ENCODE measurements at regions not wholly inside any gene's neighbourhood (a gene's known extent, or its start where the extent isn't known, plus 50 kb on each side); places are given as distances from the start of the nearest gene placed in this dataset.

- no peaks in the 10 kb centered on the region for H3K79me2 ChIP-seq (replicated peaks; ENCODE audit: insufficient read depth)
- H4K20me1 ChIP-seq (replicated peaks; ENCODE audit: insufficient read depth), result no peaks in the 10 kb centered on the region
- H3K4me1 Mint-ChIP-seq, result peaks cover 30% of the 10 kb centered on the region
- H3K4me1 ChIP-seq (ENCODE audit: insufficient read depth), result peaks cover 28% of the 10 kb centered on the region
- no peak for ATAC-seq
- no peak for DNase-seq (ENCODE audit: low spot score)
- no peak overlapping the region for H3K27ac Mint-ChIP-seq
- TF ChIP-seq NANOG (IDR thresholded peaks at IDR 0.05; ENCODE audit: borderline replicate concordance) (no peak), EZH2phosphoT487 (IDR thresholded peaks at IDR 0.05; ENCODE audit: unreplicated experiment) (no peak), ZNF114 (CRISPR knock-in tag; IDR thresholded peaks at IDR 0.05) (no peak), EZH2 (IDR thresholded peaks at IDR 0.05; ENCODE audit: low read depth, unreplicated experiment) (no peak), JUNB (IDR thresholded peaks at IDR 0.05; ENCODE audit: unreplicated experiment) (no peak)
- TF ChIP-seq, protein P1, sequence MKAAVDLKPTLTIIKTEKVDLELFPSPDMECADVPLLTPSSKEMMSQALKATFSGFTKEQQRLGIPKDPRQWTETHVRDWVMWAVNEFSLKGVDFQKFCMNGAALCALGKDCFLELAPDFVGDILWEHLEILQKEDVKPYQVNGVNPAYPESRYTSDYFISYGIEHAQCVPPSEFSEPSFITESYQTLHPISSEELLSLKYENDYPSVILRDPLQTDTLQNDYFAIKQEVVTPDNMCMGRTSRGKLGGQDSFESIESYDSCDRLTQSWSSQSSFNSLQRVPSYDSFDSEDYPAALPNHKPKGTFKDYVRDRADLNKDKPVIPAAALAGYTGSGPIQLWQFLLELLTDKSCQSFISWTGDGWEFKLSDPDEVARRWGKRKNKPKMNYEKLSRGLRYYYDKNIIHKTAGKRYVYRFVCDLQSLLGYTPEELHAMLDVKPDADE (IDR thresholded peaks at IDR 0.05), result no peak
- H3K36me3 Mint-ChIP-seq (ENCODE audit: low read depth), result no peaks in the 10 kb centered on the region
- no peaks in the 10 kb centered on the region for H3K27me3 Mint-ChIP-seq (ENCODE audit: insufficient read depth, low read depth, poor library complexity)
- no peak overlapping the region for H3K4me3 Mint-ChIP-seq
- no peaks in the 10 kb centered on the region for H3K9me2 ChIP-seq (ENCODE audit: insufficient read depth)
- no peak overlapping the region for H3K4me3 ChIP-seq
- H3K36me3 ChIP-seq (ENCODE audit: insufficient read depth), result no peaks in the 10 kb centered on the region
- H3K27ac ChIP-seq (ENCODE audit: low read depth), result no peak overlapping the region
- no peak overlapping the region for H2AFZ ChIP-seq
- no peaks in the 10 kb centered on the region for H3K27me3 ChIP-seq (ENCODE audit: insufficient read depth)
- H3K9me3 Mint-ChIP-seq, result no peaks in the 10 kb centered on the region
- H3F3A ChIP-seq (replicated peaks; ENCODE audit: low read depth), result no peaks in the 10 kb centered on the region
- H3K4me2 ChIP-seq, result no peak overlapping the region
Observed at GRCh38 chr3:181614878-181615277, 96.8 kb upstream of the SOX2 start.

DNA sequence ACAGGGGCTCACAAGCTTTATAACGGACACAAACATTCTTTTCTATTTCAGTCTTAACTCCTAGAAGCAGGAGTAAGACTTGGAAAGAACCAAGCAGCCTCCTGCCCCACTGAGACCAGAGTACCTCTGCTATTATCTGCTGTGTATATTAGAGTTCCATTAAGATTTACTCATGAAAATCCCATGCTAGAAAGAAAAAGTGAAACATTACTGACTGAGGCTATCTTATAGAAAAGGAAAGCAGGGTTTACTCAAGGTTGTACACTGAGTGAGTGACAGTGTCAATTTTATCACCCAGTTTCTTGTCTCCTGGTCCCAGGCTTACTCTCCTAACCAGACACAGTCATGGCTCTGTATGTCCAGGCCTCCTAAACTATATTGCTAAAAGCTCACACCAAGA, 97.9 kb upstream of the SOX2 start:
- H3K4me3 ChIP-seq, result no peak overlapping the region
- no peaks in the 10 kb centered on the region for H3K79me2 ChIP-seq (replicated peaks; ENCODE audit: insufficient read depth)
- H3K4me1 ChIP-seq (ENCODE audit: insufficient read depth), result peaks cover 34% of the 10 kb centered on the region
- TF ChIP-seq ZNF331 (CRISPR knock-in tag; IDR thresholded peaks at IDR 0.05; ENCODE audit: low read depth) (no peak), EZH2phosphoT487 (IDR thresholded peaks at IDR 0.05; ENCODE audit: unreplicated experiment) (no peak), REST (IDR thresholded peaks at IDR 0.05; ENCODE audit: unreplicated experiment) (no peak), JUNB (IDR thresholded peaks at IDR 0.05; ENCODE audit: unreplicated experiment) (no peak)
- TF ChIP-seq, protein P2, sequence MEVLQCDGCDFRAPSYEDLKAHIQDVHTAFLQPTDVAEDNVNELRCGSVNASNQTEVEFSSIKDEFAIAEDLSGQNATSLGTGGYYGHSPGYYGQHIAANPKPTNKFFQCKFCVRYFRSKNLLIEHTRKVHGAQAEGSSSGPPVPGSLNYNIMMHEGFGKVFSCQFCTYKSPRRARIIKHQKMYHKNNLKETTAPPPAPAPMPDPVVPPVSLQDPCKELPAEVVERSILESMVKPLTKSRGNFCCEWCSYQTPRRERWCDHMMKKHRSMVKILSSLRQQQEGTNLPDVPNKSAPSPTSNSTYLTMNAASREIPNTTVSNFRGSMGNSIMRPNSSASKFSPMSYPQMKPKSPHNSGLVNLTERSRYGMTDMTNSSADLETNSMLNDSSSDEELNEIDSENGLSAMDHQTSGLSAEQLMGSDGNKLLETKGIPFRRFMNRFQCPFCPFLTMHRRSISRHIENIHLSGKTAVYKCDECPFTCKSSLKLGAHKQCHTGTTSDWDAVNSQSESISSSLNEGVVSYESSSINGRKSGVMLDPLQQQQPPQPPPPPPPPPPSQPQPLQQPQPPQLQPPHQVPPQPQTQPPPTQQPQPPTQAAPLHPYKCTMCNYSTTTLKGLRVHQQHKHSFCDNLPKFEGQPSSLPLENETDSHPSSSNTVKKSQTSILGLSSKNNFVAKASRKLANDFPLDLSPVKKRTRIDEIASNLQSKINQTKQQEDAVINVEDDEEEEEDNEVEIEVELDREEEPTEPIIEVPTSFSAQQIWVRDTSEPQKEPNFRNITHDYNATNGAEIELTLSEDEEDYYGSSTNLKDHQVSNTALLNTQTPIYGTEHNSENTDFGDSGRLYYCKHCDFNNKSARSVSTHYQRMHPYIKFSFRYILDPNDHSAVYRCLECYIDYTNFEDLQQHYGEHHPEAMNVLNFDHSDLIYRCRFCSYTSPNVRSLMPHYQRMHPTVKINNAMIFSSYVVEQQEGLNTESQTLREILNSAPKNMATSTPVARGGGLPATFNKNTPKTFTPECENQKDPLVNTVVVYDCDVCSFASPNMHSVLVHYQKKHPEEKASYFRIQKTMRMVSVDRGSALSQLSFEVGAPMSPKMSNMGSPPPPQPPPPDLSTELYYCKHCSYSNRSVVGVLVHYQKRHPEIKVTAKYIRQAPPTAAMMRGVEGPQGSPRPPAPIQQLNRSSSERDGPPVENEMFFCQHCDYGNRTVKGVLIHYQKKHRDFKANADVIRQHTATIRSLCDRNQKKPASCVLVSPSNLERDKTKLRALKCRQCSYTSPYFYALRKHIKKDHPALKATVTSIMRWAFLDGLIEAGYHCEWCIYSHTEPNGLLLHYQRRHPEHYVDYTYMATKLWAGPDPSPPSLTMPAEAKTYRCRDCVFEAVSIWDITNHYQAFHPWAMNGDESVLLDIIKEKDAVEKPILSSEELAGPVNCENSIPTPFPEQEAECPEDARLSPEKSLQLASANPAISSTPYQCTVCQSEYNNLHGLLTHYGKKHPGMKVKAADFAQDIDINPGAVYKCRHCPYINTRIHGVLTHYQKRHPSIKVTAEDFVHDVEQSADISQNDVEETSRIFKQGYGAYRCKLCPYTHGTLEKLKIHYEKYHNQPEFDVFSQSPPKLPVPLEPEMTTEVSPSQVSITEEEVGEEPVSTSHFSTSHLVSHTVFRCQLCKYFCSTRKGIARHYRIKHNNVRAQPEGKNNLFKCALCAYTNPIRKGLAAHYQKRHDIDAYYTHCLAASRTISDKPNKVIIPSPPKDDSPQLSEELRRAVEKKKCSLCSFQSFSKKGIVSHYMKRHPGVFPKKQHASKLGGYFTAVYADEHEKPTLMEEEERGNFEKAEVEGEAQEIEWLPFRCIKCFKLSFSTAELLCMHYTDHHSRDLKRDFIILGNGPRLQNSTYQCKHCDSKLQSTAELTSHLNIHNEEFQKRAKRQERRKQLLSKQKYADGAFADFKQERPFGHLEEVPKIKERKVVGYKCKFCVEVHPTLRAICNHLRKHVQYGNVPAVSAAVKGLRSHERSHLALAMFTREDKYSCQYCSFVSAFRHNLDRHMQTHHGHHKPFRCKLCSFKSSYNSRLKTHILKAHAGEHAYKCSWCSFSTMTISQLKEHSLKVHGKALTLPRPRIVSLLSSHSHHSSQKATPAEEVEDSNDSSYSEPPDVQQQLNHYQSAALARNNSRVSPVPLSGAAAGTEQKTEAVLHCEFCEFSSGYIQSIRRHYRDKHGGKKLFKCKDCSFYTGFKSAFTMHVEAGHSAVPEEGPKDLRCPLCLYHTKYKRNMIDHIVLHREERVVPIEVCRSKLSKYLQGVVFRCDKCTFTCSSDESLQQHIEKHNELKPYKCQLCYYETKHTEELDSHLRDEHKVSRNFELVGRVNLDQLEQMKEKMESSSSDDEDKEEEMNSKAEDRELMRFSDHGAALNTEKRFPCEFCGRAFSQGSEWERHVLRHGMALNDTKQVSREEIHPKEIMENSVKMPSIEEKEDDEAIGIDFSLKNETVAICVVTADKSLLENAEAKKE (CRISPR knock-in tag; IDR thresholded peaks at IDR 0.05), result no peak
- TF ChIP-seq, protein P3, sequence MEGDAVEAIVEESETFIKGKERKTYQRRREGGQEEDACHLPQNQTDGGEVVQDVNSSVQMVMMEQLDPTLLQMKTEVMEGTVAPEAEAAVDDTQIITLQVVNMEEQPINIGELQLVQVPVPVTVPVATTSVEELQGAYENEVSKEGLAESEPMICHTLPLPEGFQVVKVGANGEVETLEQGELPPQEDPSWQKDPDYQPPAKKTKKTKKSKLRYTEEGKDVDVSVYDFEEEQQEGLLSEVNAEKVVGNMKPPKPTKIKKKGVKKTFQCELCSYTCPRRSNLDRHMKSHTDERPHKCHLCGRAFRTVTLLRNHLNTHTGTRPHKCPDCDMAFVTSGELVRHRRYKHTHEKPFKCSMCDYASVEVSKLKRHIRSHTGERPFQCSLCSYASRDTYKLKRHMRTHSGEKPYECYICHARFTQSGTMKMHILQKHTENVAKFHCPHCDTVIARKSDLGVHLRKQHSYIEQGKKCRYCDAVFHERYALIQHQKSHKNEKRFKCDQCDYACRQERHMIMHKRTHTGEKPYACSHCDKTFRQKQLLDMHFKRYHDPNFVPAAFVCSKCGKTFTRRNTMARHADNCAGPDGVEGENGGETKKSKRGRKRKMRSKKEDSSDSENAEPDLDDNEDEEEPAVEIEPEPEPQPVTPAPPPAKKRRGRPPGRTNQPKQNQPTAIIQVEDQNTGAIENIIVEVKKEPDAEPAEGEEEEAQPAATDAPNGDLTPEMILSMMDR (conservative IDR thresholded peaks at IDR 0.05; ENCODE audit: low read depth in 2 of 2), result no peak

More for the DNA sequence above, 97.9 kb upstream of the SOX2 start:
- Histone ChIP-seq H3K9me2 (ENCODE audit: insufficient read depth) (no peaks in the 10 kb centered on the region), H2AFZ (no peak overlapping the region), H4K20me1 (replicated peaks; ENCODE audit: insufficient read depth) (no peaks in the 10 kb centered on the region), H3K4me2 (no peak overlapping the region), H3K27me3 (ENCODE audit: insufficient read depth) (no peaks in the 10 kb centered on the region), H3K36me3 (ENCODE audit: insufficient read depth) (no peaks in the 10 kb centered on the region), H3F3A (replicated peaks; ENCODE audit: low read depth) (no peaks in the 10 kb centered on the region), H3K27ac (ENCODE audit: low read depth) (no peak overlapping the region)
- peaks cover 37% of the 10 kb centered on the region for H3K4me1 Mint-ChIP-seq
- DNase-seq (ENCODE audit: low spot score), result no peak
- ATAC-seq, result no peak
- H3K4me3 Mint-ChIP-seq, result no peak overlapping the region
- H3K27ac Mint-ChIP-seq, result no peak overlapping the region
- H3K36me3 Mint-ChIP-seq (ENCODE audit: low read depth), result no peaks in the 10 kb centered on the region
- H3K27me3 Mint-ChIP-seq (ENCODE audit: insufficient read depth, low read depth, poor library complexity), result no peaks in the 10 kb centered on the region
- H3K9me3 Mint-ChIP-seq, result no peaks in the 10 kb centered on the region

Measured in GM23338 (cell line).